ENCODE measurements at regions not wholly inside any gene's neighbourhood (a gene's known extent, or its start where the extent isn't known, plus 50 kb on each side); places are given as distances from the start of the nearest gene placed in this dataset.

DNA sequence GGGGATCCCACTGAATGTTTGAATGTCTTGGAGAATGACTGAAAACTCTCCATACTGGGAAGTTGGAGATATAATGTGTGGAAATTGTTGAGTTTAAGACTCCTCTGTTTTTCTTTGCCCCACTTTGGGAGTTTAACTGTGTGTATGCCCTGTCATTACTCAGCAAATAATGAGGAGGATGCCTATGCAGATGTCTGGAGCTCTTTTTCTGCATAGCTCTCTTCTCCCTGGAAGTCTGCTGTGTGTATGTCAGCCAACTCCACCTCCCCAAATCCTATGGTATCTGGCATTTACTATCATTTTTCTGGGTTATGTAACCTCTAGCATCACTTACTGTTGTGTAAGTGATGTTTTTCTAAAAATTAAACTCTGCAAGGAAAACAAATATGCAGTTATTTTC is 122.2 kb downstream of the ANKRD7 start:
- no peaks in the 10 kb centered on the region for H3K27me3 ChIP-seq (ENCODE audit: control insufficient read depth, extremely low read depth, insufficient read depth, low read length)
- no peaks in the 10 kb centered on the region for H3K79me2 ChIP-seq (ENCODE audit: control insufficient read depth, insufficient read depth, low read length)
- dilution Hi-C loops (cut with MboI; ENCODE audit: extremely low pct_ligation_motif_present, low sequenced_read_pairs), result no loop called here
- no peak overlapping the region for H2AFZ ChIP-seq (ENCODE audit: control insufficient read depth, low read length)
- H3K4me2 ChIP-seq (ENCODE audit: control insufficient read depth, extremely low read depth, insufficient read depth, low read depth, low read length), result no peak overlapping the region
- no peaks in the 10 kb centered on the region for H4K20me1 ChIP-seq (ENCODE audit: control insufficient read depth, extremely low read depth, insufficient read depth, low read length)
- no peaks in the 10 kb centered on the region for H3K9me1 ChIP-seq (ENCODE audit: control insufficient read depth, extremely low read depth, insufficient read depth, low read length)
- no peak overlapping the region for H3K27ac ChIP-seq (ENCODE audit: control insufficient read depth, insufficient read depth, low read length)
- FAIRE-seq (no peak), DNase-seq (ENCODE audit: low read depth, low spot score) (no peak)
- no peaks in the 10 kb centered on the region for H3K4me1 ChIP-seq (ENCODE audit: control insufficient read depth, extremely low read depth, insufficient read depth, low read length)
- no peaks in the 10 kb centered on the region for H3K36me3 ChIP-seq (ENCODE audit: control insufficient read depth in 2 of 2, extremely low read depth in 1 of 2, insufficient read depth in 2 of 2, low read length in 2 of 2)
- no peak overlapping the region for H3K9ac ChIP-seq (ENCODE audit: control insufficient read depth, extremely low read depth, insufficient read depth, low read length)
- no peak overlapping the region for H3K4me3 ChIP-seq (ENCODE audit: control insufficient read depth in 2 of 3, extremely low read depth in 1 of 3, insufficient read depth in 2 of 3, low read depth in 1 of 3, low read length in 3 of 3)
- no peaks in the 10 kb centered on the region for H3K9me3 ChIP-seq (ENCODE audit: control insufficient read depth, low read depth, low read length)
- TF ChIP-seq EZH2 (IDR thresholded peaks at IDR 0.05; ENCODE audit: low read length), result no peak
- TF ChIP-seq, protein P1, sequence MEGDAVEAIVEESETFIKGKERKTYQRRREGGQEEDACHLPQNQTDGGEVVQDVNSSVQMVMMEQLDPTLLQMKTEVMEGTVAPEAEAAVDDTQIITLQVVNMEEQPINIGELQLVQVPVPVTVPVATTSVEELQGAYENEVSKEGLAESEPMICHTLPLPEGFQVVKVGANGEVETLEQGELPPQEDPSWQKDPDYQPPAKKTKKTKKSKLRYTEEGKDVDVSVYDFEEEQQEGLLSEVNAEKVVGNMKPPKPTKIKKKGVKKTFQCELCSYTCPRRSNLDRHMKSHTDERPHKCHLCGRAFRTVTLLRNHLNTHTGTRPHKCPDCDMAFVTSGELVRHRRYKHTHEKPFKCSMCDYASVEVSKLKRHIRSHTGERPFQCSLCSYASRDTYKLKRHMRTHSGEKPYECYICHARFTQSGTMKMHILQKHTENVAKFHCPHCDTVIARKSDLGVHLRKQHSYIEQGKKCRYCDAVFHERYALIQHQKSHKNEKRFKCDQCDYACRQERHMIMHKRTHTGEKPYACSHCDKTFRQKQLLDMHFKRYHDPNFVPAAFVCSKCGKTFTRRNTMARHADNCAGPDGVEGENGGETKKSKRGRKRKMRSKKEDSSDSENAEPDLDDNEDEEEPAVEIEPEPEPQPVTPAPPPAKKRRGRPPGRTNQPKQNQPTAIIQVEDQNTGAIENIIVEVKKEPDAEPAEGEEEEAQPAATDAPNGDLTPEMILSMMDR (optimal IDR thresholded peaks at IDR 0.05 in 1 of 3, IDR thresholded peaks at IDR 0.05 in 1 of 3, conservative IDR thresholded peaks at IDR 0.05 in 1 of 3; ENCODE audit: extremely low read depth in 1 of 3, insufficient read depth in 2 of 3, low read length in 3 of 3), result no peak

DNA sequence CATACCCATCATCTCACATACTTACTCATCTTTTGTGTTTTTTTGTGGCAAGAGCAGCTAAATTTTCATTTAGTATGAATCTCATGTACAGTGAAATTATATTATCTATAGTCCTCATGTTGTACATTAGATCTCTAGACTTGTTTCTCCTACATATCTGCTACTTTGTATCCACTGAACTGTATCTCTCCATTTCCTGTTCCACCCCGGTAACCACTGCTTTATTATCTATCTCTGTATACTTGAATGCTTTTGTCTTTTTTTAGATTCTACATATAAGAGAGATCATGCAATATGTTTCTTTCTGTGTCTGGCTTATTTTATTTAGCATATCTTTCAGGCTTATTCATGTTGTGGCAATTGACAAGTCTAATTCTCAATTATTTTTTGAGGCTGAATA is 125.1 kb downstream of the ANKRD7 start:
- dilution Hi-C loops (cut with MboI; ENCODE audit: extremely low pct_ligation_motif_present, low sequenced_read_pairs), result no loop called here
- Histone ChIP-seq H3K4me3 (ENCODE audit: control insufficient read depth in 2 of 3, extremely low read depth in 1 of 3, insufficient read depth in 2 of 3, low read depth in 1 of 3, low read length in 3 of 3) (no peak overlapping the region), H3K9ac (ENCODE audit: control insufficient read depth, extremely low read depth, insufficient read depth, low read length) (no peak overlapping the region), H3K4me1 (ENCODE audit: control insufficient read depth, extremely low read depth, insufficient read depth, low read length) (no peaks in the 10 kb centered on the region), H3K36me3 (ENCODE audit: control insufficient read depth in 2 of 2, extremely low read depth in 1 of 2, insufficient read depth in 2 of 2, low read length in 2 of 2) (no peaks in the 10 kb centered on the region), H3K9me3 (ENCODE audit: control insufficient read depth, low read depth, low read length) (no peaks in the 10 kb centered on the region), H3K27ac (ENCODE audit: control insufficient read depth, insufficient read depth, low read length) (no peak overlapping the region), H3K9me1 (ENCODE audit: control insufficient read depth, extremely low read depth, insufficient read depth, low read length) (no peaks in the 10 kb centered on the region), H3K79me2 (ENCODE audit: control insufficient read depth, insufficient read depth, low read length) (no peaks in the 10 kb centered on the region), H4K20me1 (ENCODE audit: control insufficient read depth, extremely low read depth, insufficient read depth, low read length) (no peaks in the 10 kb centered on the region), H3K27me3 (ENCODE audit: control insufficient read depth, extremely low read depth, insufficient read depth, low read length) (no peaks in the 10 kb centered on the region), H2AFZ (ENCODE audit: control insufficient read depth, low read length) (no peak overlapping the region), H3K4me2 (ENCODE audit: control insufficient read depth, extremely low read depth, insufficient read depth, low read depth, low read length) (no peak overlapping the region)
- DNase-seq (ENCODE audit: low read depth, low spot score), result no peak
- TF ChIP-seq, protein P1 (optimal IDR thresholded peaks at IDR 0.05 in 1 of 3, IDR thresholded peaks at IDR 0.05 in 1 of 3, conservative IDR thresholded peaks at IDR 0.05 in 1 of 3; ENCODE audit: extremely low read depth in 1 of 3, insufficient read depth in 2 of 3, low read length in 3 of 3), result no peak
- no peak for TF ChIP-seq EZH2 (IDR thresholded peaks at IDR 0.05; ENCODE audit: low read length)
- no peak for FAIRE-seq

Data from keratinocyte (primary cell).